Fibroblast of mammary gland (primary cell): ENCODE measurements at regions not wholly inside any gene's neighbourhood (a gene's known extent, or its start where the extent isn't known, plus 50 kb on each side); places are given as distances from the start of the nearest gene placed in this dataset.

ENCODE experiments used
- DNase-seq: peaks from one replicate; pipeline ENCODE4 v3.0.0-alpha.2; 2010; ENCODE audit warnings: low read depth
- H3K4me3 ChIP-seq: 2 replicates; pipeline ENCODE4 v1.5.1; 2011; ENCODE audit warnings: low read depth, mild to moderate bottlenecking, low read length, moderate library complexity; ENCODE audit not compliant: control insufficient read depth
- CTCF ChIP-seq: conservative IDR thresholded peaks from 2 replicates; pipeline ENCODE4 v1.5.1; 2011; ENCODE audit warnings: low read depth, low read length, inconsistent platforms; ENCODE audit not compliant: control insufficient read depth, insufficient read depth

GRCh38 chr14:65805113-65805473 is 392.6 kb downstream of the FUT8 start:
- H3K4me3 ChIP-seq: no peak overlapping the region
- no peak for DNase-seq
- TF ChIP-seq CTCF: no peak

- H3K4me3 ChIP-seq: no peak overlapping the region
- no peak for TF ChIP-seq CTCF
- no peak for DNase-seq
Measured at GRCh38 chr14:65808390-65808789, 395.9 kb downstream of the FUT8 start.

GRCh38 chr14:65810322-65810721 is 397.8 kb downstream of the FUT8 start:
- no peak for DNase-seq
- H3K4me3 ChIP-seq: no peak overlapping the region
- no peak for TF ChIP-seq CTCF

GRCh38 chr14:65813760-65814384 is 401.3 kb downstream of the FUT8 start:
- no peak overlapping the region for H3K4me3 ChIP-seq
- TF ChIP-seq CTCF: no peak
- no peak for DNase-seq

GRCh38 chr14:65815127-65815526 is 402.6 kb downstream of the FUT8 start:
- no peak for DNase-seq
- no peak for TF ChIP-seq CTCF
- no peak overlapping the region for H3K4me3 ChIP-seq

- no peak for TF ChIP-seq CTCF
Measured at GRCh38 chr14:65817011-65817410, 404.5 kb downstream of the FUT8 start.

GRCh38 chr14:65819569-65819968 is 407.0 kb downstream of the FUT8 start:
- H3K4me3 ChIP-seq: no peak overlapping the region
- DNase-seq: no peak
- TF ChIP-seq CTCF: no peak

More at GRCh38 chr14:65817011-65817410, 404.5 kb downstream of the FUT8 start:
- H3K4me3 ChIP-seq: no peak overlapping the region
- no peak for DNase-seq
